ENCODE measurements at regions not wholly inside any gene's neighbourhood (a gene's known extent, or its start where the extent isn't known, plus 50 kb on each side); places are given as distances from the start of the nearest gene placed in this dataset.
"Not testable (repeated sequence)": the region's sequence is repeated elsewhere in the genome, so short reads cannot be mapped to it uniquely, and the experiment has no call there.

DNA sequence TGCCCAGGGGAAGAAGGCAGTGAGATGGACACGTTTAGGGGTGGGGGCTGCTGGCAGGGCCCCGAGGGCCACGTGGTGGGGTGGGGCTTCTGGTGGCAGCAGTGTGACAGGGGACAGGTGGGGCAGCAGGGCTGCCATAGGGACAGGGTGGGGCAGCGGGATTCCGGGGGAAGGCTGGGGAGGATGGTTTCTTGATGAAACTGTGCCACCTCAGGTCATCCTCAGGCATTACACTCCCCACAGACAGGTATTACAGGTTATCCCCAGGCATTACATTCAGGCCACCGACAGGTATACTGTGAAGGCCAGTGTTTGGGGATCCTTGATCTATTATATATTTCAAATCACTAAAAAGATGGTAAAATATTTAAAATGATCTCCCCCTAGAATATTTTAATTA is 432.1 kb upstream of the TSPY4 start:
- H3K27ac Mint-ChIP-seq: no peak overlapping the region
- ATAC-seq (replicated peaks in 1 of 2): no peak
- H3K27me3 Mint-ChIP-seq (ENCODE audit: low read depth): no peaks in the 10 kb centered on the region
- no peak overlapping the region for H3K4me3 Mint-ChIP-seq
- no peak for DNase-seq
- H3K4me1 Mint-ChIP-seq (ENCODE audit: low read depth): no peaks in the 10 kb centered on the region
- no peaks in the 10 kb centered on the region for H3K9me3 Mint-ChIP-seq
- no peaks in the 10 kb centered on the region for H3K36me3 Mint-ChIP-seq (ENCODE audit: insufficient read depth in 2 of 2)

GRCh38 chrY:8922576-8922975 is 414.7 kb upstream of the TSPY4 start:
- not testable (repeated sequence) for H3K4me3 Mint-ChIP-seq

More at GRCh38 chrY:8922576-8922975, 414.7 kb upstream of the TSPY4 start:
- not testable (repeated sequence) for H3K27ac Mint-ChIP-seq; H3K9me3 Mint-ChIP-seq; DNase-seq; H3K27me3 Mint-ChIP-seq (ENCODE audit: low read depth); H3K36me3 Mint-ChIP-seq (ENCODE audit: insufficient read depth in 2 of 2); H3K4me1 Mint-ChIP-seq (ENCODE audit: low read depth); ATAC-seq (replicated peaks in 1 of 2)

All from activated T-cell treated with anti-CD3 and anti-CD28 coated beads, Interleukin-2, amount 50 U/mL, for 72 hours (primary cell).